Activated CD8-positive, alpha-beta T cell treated with anti-CD3 and anti-CD28 coated beads for 36 hours (primary cell): ENCODE measurements at regions not wholly inside any gene's neighbourhood (a gene's known extent, or its start where the extent isn't known, plus 50 kb on each side); places are given as distances from the start of the nearest gene placed in this dataset.

Experiments used
- ATAC-seq: fragments of 200-7000 bp; cut with Tn5 transposase; one replicate; pipeline ENCODE4 v1.10.0; 2021; ENCODE audit warnings: mild to moderate bottlenecking, moderate library complexity
- CTCF ChIA-PET: fragments of 350-600 bp; sonication (Branson Sonifier 250); formaldehyde crosslinking; loops from one replicate; lab custom pipeline; 2021; ENCODE audit warnings: antibody characterized with exemption; lab: Charles Lee
- POLR2A ChIA-PET: fragments of 350-600 bp; sonication (Branson Sonifier 250); formaldehyde crosslinking; loops from one replicate; lab custom pipeline; 2021; ENCODE audit warnings: antibody characterized with exemption; lab: Charles Lee
- DNase-seq: peaks from one replicate; pipeline ENCODE4 v3.0.0-alpha.2; 2020
- H3K27ac Mint-ChIP-seq: one replicate; pipeline ENCODE4 v1.8.0; 2021; ENCODE audit warnings: mild to moderate bottlenecking, mixed read lengths
- H3K27me3 Mint-ChIP-seq: one replicate; pipeline ENCODE4 v1.8.0; 2021; ENCODE audit warnings: mixed read lengths
- H3K36me3 Mint-ChIP-seq: one replicate; pipeline ENCODE4 v1.8.0; 2021; ENCODE audit warnings: low read depth, mixed read lengths
- H3K4me1 Mint-ChIP-seq: one replicate; pipeline ENCODE4 v1.8.0; 2021; ENCODE audit warnings: low read depth, mixed read lengths
- H3K4me3 Mint-ChIP-seq: one replicate; pipeline ENCODE4 v1.8.0; 2021; ENCODE audit warnings: mild to moderate bottlenecking, moderate library complexity, mixed read lengths
- H3K9me3 Mint-ChIP-seq: one replicate; pipeline ENCODE4 v1.8.0; 2021; ENCODE audit warnings: mixed read lengths
- intact Hi-C: fragments of 100-400 bp; cut with micrococcal nuclease; formaldehyde crosslinking; loops from one replicate; pipeline ENCODE4 v1.10.0; 2022
- TF ChIP-seq, protein P1 (sequence below): fragments of 200-600 bp; IDR thresholded peaks from one replicate; pipeline ENCODE4 v1.8.0; 2022; ENCODE audit warnings: antibody characterized with exemption, mild to moderate bottlenecking

DNA sequence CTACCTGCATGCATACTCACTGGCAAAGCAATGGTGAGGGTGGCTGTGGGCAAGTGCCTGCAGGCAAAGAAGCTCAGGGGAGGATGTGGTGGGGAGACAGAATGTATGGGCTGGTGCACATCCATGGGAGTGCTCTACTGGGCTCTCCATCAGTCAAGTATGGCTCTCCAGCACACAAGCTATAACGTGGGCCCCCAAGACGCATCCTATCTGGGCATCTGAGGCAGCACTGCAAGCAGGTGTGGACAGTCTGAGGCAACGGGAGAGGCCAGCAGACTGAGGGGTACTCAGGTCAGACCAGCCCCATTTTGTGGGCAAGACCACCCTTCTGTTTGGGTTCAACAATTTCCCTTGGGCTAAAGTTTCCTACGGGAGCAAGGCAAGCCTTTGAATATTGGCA, 1227.8 kb downstream of the FAM133A start:
- CTCF ChIA-PET = no interaction called here

DNA sequence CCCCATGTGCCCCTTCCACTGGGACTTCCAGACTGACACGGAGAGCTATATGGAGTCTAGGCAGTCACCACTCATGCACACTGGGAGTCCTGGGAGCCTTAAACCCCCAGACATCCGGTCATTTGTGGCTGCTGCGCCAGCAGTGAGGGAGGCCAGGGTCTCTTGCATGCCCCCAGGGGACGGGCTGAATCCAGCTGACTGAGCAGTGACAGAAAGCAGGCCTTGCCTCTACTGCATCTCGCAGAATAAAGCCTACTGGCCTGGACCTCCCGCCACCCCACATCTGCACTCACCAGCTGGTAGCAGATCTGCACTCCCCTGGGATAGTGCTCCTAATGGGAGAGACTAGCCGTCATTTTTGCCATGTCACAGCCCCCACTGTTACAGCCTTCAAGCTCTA, 1234.2 kb downstream of the FAM133A start:
- ChIA-PET CTCF (no interaction called here), POLR2A (no interaction called here)
- Mint-ChIP-seq H3K27ac (no peak overlapping the region), H3K9me3 (peaks cover 3% of the 10 kb centered on the region), H3K4me3 (no peak overlapping the region), H3K4me1 (no peaks in the 10 kb centered on the region), H3K27me3 (no peaks in the 10 kb centered on the region), H3K36me3 (no peaks in the 10 kb centered on the region)
- no peak for DNase-seq
- intact Hi-C loops = no loop called here
- TF ChIP-seq, protein P1, sequence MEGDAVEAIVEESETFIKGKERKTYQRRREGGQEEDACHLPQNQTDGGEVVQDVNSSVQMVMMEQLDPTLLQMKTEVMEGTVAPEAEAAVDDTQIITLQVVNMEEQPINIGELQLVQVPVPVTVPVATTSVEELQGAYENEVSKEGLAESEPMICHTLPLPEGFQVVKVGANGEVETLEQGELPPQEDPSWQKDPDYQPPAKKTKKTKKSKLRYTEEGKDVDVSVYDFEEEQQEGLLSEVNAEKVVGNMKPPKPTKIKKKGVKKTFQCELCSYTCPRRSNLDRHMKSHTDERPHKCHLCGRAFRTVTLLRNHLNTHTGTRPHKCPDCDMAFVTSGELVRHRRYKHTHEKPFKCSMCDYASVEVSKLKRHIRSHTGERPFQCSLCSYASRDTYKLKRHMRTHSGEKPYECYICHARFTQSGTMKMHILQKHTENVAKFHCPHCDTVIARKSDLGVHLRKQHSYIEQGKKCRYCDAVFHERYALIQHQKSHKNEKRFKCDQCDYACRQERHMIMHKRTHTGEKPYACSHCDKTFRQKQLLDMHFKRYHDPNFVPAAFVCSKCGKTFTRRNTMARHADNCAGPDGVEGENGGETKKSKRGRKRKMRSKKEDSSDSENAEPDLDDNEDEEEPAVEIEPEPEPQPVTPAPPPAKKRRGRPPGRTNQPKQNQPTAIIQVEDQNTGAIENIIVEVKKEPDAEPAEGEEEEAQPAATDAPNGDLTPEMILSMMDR = no peak
- ATAC-seq = no peak

More for the DNA sequence above, 1227.8 kb downstream of the FAM133A start:
- no peaks in the 10 kb centered on the region for H3K36me3 Mint-ChIP-seq
- TF ChIP-seq, protein P1 = no peak
- POLR2A ChIA-PET = no interaction called here
- peaks cover 2% of the 10 kb centered on the region for H3K9me3 Mint-ChIP-seq
- no peaks in the 10 kb centered on the region for H3K4me1 Mint-ChIP-seq
- DNase-seq (no peak), ATAC-seq (no peak)
- H3K27me3 Mint-ChIP-seq = no peaks in the 10 kb centered on the region
- intact Hi-C loops = no loop called here
- no peak overlapping the region for H3K4me3 Mint-ChIP-seq
- no peak overlapping the region for H3K27ac Mint-ChIP-seq

GRCh38 chrX:94908648-94909047, 1234.6 kb downstream of the FAM133A start:
- no peak for DNase-seq
- Mint-ChIP-seq H3K27me3 (no peaks in the 10 kb centered on the region), H3K4me3 (no peak overlapping the region), H3K27ac (no peak overlapping the region), H3K36me3 (no peaks in the 10 kb centered on the region), H3K9me3 (peaks cover 2% of the 10 kb centered on the region), H3K4me1 (no peaks in the 10 kb centered on the region)
- ChIA-PET CTCF (no interaction called here), POLR2A (no interaction called here)
- intact Hi-C loops = no loop called here
- TF ChIP-seq, protein P1 = no peak
- ATAC-seq = no peak

- H3K4me3 Mint-ChIP-seq = no peak overlapping the region
- H3K36me3 Mint-ChIP-seq = no peaks in the 10 kb centered on the region
- CTCF ChIA-PET = no interaction called here
- no peaks in the 10 kb centered on the region for H3K27me3 Mint-ChIP-seq
- TF ChIP-seq, protein P1 = no peak
- POLR2A ChIA-PET = no interaction called here
- H3K4me1 Mint-ChIP-seq = no peaks in the 10 kb centered on the region
- DNase-seq (no peak), ATAC-seq (no peak)
- intact Hi-C loops = no loop called here
- H3K9me3 Mint-ChIP-seq = peaks cover 2% of the 10 kb centered on the region
- H3K27ac Mint-ChIP-seq = no peak overlapping the region
Observed at GRCh38 chrX:94914235-94914634, 1240.2 kb downstream of the FAM133A start.

DNA sequence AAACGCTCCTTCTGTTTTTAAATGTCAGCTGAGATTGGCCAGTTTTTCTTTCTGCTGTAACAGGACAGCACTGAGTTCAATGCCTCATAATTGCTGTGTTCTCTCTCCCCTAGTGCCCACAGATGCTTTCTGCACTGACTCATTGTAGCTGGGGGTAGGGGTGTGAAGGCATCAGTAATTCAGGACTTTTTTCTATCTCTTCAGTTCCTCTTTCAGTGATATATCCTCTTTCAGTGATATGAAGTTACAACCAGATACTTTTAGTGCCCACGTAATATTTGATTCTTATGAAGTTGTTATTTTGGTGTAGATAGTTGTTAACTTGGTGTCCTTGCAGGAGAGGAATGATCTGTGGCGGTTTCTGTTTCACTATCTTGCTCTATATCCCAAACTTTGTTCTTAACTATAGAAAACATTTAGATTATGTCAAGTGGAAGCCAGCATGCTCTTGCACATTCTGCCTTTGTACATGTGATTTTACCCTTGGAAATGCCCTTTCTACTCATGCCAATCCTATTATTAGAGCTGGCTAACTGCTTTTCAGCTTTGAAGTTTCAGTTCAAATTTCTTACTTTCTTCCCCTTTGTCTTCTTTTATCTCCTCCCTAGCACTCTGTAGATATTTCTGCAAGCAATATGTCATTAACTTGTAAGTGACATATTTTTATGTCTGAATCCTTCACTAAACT, 1258.4 kb downstream of the FAM133A start:
- DNase-seq (no peak), ATAC-seq (no peak)
- POLR2A ChIA-PET = no interaction called here
- CTCF ChIA-PET = no interaction called here
- H3K36me3 Mint-ChIP-seq = no peaks in the 10 kb centered on the region
- no peaks in the 10 kb centered on the region for H3K4me1 Mint-ChIP-seq
- H3K27me3 Mint-ChIP-seq = no peaks in the 10 kb centered on the region
- H3K27ac Mint-ChIP-seq = no peak overlapping the region
- TF ChIP-seq, protein P1 = no peak
- intact Hi-C loops = no loop called here
- peaks cover 3% of the 10 kb centered on the region for H3K9me3 Mint-ChIP-seq
- no peak overlapping the region for H3K4me3 Mint-ChIP-seq
